Ishikawa (cell line): ENCODE measurements at regions not wholly inside any gene's neighbourhood (a gene's known extent, or its start where the extent isn't known, plus 50 kb on each side); places are given as distances from the start of the nearest gene placed in this dataset.

Experiments used
- CEBPB ChIP-seq: IDR thresholded peaks from 2 replicates; pipeline ENCODE4 v1.6.1; 2012
- CREB1 ChIP-seq: IDR thresholded peaks from 2 replicates; pipeline ENCODE4 v1.6.1; 2012; ENCODE audit warnings: low read depth
- EGR1 ChIP-seq: IDR thresholded peaks from 2 replicates; pipeline ENCODE4 v1.6.1; 2012
- EP300 ChIP-seq: IDR thresholded peaks from 2 replicates; pipeline ENCODE4 v1.6.1; 2012; ENCODE audit warnings: borderline replicate concordance
- FOXM1 ChIP-seq: IDR thresholded peaks from 2 replicates; pipeline ENCODE4 v1.6.1; 2012; ENCODE audit warnings: low read depth, borderline replicate concordance
- MAX ChIP-seq: IDR thresholded peaks from 2 replicates; pipeline ENCODE4 v1.6.1; 2012
- NFIC ChIP-seq: IDR thresholded peaks from 2 replicates; pipeline ENCODE4 v1.6.1; 2012
- RAD21 ChIP-seq: IDR thresholded peaks from 2 replicates; pipeline ENCODE4 v1.6.1; 2012; ENCODE audit warnings: low read depth
- REST ChIP-seq: IDR thresholded peaks from 2 replicates; pipeline ENCODE4 v1.6.1; 2012; ENCODE audit warnings: low read depth, mild to moderate bottlenecking
- TAF1 ChIP-seq: IDR thresholded peaks from 2 replicates; pipeline ENCODE4 v1.6.1; 2012; ENCODE audit warnings: low read depth, mild to moderate bottlenecking
- TCF12 ChIP-seq: IDR thresholded peaks from 2 replicates; pipeline ENCODE4 v1.6.1; 2012; ENCODE audit warnings: low read depth
- TEAD4 ChIP-seq: IDR thresholded peaks from 2 replicates; pipeline ENCODE4 v1.6.1; 2012
- USF1 ChIP-seq: IDR thresholded peaks from 2 replicates; pipeline ENCODE4 v1.6.1; 2012
- YY1 ChIP-seq: IDR thresholded peaks from 2 replicates; pipeline ENCODE4 v1.6.1; 2012; ENCODE audit warnings: low read depth
- ZBTB7A ChIP-seq: IDR thresholded peaks from 2 replicates; pipeline ENCODE4 v1.6.1; 2012; ENCODE audit warnings: low read depth

- no peak for TF ChIP-seq EP300
- no peak for TF ChIP-seq EGR1
- no peak for TF ChIP-seq TEAD4
- TF ChIP-seq CEBPB: no peak
- no peak for TF ChIP-seq ZBTB7A
- no peak for TF ChIP-seq USF1
- no peak for TF ChIP-seq REST
- TF ChIP-seq TCF12: no peak
- TF ChIP-seq TAF1: no peak
- no peak for TF ChIP-seq MAX
- TF ChIP-seq RAD21: no peak
- TF ChIP-seq YY1: no peak
- no peak for TF ChIP-seq NFIC
- TF ChIP-seq CREB1: no peak
- TF ChIP-seq FOXM1: no peak
Measured at GRCh38 chr18:42281124-42281523, 326.1 kb downstream of the PIK3C3 start.

GRCh38 chr18:42281851-42282250, 326.8 kb downstream of the PIK3C3 start:
- TF ChIP-seq CREB1 (no peak), YY1 (no peak)

- TF ChIP-seq TCF12: no peak
- no peak for TF ChIP-seq MAX
- TF ChIP-seq ZBTB7A: no peak
- no peak for TF ChIP-seq TEAD4
- no peak for TF ChIP-seq EP300
- no peak for TF ChIP-seq REST
- TF ChIP-seq CEBPB: no peak
- no peak for TF ChIP-seq USF1
- TF ChIP-seq YY1: no peak
Measured at GRCh38 chr18:42287047-42287446, 332.0 kb downstream of the PIK3C3 start.

- no peak for TF ChIP-seq REST
- no peak for TF ChIP-seq NFIC
Measured at GRCh38 chr18:42288129-42288528, 333.1 kb downstream of the PIK3C3 start.

- TF ChIP-seq EP300 (no peak), RAD21 (no peak), TAF1 (no peak)
Measured at GRCh38 chr18:42289526-42289925, 334.5 kb downstream of the PIK3C3 start.
